NCI-H2029 (cell line): ENCODE measurements at regions not wholly inside any gene's neighbourhood (a gene's known extent, or its start where the extent isn't known, plus 50 kb on each side); places are given as distances from the start of the nearest gene placed in this dataset.

Experiments
- DNase-seq: peaks from one replicate; lab custom pipeline; 2025; lab: John Stamatoyannopoulos, UW

DNA sequence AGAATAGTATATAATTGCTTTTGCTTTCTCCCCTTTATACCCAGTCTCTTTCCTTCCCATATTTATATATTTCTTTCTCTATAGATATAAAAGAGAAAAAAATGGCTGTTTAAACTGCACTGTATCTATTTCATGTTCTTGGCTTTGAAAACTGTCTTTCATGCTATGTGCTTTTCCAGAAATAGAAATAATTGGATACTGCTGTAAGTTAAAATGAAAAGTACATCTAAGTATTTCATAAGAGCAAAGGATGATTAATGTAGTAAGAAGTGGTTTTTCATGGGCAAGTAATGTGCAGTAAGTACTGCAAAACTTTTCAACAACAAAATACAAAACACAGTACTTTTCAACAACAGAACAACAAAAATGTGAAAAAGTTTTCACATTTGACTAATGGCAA, 237.9 kb downstream of the SNCA start:
- no peak for DNase-seq

DNA sequence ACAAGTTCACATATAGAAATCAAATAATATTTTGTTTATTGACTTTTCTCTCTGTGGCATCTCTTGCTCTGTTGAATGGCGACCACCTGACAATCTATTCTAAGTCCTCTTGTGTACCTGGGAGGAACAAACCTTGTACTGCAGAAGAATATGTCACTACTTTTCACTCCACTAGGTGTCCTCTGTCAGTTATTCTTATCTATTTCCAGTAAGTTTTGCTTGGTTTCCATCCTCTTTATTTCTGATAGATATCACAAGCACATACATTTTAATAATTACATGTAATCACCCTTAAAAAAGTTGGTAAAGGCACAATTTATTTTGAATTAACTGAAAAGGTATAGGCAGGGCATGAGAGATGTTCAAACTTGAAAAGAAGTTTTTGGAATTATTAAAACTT, 238.4 kb downstream of the SNCA start:
- DNase-seq = no peak

DNA sequence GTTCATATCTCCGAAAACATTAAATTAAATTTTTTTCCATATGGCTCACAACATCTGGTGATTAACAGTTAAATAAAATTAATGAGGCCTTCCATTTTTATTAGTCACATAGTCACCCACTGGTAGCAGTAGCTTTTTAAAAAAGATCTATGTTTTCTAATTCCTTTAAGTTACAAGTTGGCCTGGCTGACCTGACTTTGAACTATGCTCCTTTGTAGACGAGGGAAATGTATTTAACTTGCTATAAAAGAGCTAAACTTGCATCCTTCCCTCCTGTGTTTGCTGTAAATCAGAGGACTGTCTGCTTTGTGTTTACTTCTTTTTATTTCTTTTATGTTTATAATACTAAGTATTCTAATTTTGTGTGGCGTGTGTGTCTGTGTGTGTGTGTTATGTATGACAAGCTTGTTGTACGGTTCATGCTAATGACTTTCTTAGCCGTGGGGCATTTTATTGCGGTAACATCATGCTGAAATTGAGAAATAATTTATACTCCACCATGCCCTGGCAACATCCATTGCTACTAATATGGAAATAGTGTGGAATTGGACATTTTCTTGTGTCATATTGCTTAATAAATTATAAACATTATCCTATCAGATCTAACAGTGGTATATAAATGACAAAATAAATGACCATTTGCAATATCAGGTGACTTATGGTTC, 241.7 kb downstream of the SNCA start:
- no peak for DNase-seq

DNA sequence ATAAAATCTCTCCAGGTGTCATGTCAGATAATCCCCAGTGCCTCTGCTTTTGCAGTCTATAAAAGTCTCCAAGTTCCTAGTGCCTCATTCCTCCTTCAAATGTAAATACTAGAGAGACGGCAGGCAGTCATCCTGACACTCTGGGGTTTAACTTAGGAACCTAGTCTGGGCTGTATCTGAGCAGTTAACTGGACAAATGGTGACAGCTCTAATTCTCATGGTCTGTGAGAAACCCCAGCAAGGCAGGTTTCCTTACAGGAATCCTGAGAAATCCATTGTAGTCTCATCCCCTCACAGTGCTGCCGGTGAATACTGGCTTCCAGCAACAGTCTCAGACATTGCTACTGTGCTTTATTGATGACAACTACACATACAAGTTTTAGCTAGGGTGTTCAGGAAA, 246.8 kb downstream of the SNCA start:
- no peak for DNase-seq

DNA sequence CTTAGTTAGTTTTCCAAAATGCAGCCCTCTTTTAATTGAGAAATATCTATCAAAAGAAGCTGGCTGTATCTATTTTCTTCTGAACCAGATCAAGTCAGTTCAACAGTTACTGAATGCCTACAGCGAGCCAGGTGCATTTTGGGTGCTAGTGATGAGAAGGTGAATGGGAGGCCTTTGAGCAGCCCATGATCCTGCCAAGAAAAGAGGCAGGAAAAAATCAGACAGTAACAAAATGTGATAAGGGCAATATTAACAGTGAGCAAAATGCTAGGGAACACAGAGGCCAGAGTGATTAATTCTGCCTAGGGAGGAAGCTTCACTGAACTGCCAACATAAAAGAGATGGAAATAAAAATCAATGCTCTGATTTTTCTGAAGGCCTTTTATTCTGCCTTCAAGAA, 248.5 kb downstream of the SNCA start:
- no peak for DNase-seq

DNA sequence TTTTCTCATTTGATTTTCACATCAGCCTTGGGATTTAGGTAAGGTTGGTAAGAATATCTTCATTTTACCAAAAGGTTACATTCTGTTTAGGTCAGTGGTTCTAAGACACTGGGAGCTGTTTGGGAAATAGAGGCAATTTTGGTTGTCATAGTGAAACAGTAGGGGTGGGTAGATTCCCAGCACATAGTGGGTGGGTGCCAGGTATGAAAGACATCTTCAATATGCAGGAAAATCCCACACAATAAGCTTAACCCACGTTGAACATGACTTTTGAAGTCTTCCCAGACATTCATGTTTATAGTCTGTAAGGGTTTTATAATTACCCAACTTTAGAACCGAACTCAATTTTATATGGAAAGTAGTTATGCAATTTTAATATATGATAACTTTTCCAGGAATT, 249.6 kb downstream of the SNCA start:
- no peak for DNase-seq

DNA sequence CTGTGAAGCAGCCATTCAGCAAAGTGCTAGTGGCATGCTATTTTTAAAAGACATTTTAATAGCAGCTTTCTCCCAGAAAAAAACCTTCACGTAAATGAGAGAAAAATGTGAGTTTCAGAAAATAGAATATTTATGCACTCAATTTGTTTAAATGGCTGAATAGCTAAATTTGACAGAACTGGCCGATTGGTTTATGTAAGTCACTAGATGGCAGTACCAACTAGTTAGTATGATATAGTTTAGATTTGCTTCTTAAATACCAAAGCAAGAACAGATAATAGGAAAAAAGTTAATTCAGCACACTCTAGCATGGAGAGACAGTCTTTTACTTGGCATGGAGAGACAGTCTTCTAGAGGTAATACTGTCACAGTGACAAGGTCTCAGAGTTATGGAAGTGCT, 250.1 kb downstream of the SNCA start:
- no peak for DNase-seq

DNA sequence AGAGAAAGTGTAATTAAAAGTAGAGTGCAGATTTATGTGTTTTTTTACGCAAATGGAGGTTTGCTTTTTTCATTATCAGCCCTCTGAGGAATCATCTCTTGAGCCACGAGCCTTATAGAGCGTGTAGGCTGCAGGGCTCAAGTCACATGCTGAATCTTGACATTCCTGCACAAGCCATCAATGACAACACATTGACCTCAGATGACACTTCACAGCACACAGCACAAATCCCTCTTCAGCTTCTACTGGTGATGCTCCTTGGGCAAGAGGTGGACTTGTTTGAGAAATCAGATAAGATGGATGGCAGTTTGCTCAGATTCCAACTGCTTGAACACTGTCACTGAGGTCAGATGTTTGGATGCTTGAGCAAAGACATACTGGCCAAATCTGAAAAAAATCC, 250.6 kb downstream of the SNCA start:
- no peak for DNase-seq

DNA sequence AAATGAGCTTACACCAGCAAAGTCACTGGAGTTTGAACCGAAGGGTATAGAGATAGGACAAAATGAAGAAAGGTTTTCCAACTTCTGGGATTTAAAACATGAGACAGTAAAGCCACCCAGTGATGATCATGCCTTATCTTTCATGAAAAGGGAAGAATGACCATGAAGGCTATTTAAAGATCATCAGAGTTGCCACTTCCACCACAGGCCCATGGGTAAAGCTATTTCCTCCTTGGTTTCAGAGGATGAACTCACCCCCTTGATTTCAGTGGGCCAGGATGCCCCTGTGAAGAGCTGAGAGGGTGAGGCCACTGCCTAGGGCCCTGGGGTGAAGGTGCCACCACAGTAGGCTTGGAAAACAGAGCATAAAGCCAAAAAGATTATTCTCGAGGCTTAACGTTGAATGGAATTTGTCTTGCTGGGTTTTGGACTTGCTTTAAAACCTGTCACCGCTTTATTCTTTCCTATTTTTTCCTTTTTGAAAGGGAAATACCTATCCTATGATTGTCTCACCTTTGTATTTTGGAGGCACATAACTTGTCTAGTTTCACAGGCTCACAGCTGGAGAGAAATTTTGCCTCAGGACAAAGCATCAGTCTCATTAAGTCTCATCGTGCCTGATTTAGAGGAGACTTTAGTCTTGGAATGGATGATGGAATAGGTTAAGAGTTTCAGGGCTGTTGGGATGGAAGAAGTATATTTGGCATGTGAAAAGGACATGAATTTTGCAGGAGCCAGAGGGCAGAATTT, 254.0 kb downstream of the SNCA start:
- DNase-seq = no peak

DNA sequence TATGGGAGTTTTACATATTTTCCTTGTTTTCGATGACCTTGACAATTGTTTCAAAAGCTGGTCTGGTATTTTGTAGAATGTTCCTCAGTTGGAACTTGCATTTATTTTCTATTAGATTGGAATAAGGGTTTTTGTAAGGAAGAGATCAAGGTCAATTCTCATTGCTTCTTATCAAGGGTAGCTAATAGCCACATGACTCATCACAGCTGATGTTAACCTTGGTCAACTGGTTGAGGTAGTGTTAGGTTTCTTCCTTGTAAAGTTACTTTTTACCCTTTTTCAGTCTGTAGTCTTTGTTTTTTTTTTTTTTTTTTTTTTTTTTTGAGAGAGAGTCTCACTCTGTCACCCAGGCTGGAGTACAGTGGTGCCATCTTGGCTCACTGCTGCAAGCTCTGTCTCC, 257.2 kb downstream of the SNCA start:
- no peak for DNase-seq

DNA sequence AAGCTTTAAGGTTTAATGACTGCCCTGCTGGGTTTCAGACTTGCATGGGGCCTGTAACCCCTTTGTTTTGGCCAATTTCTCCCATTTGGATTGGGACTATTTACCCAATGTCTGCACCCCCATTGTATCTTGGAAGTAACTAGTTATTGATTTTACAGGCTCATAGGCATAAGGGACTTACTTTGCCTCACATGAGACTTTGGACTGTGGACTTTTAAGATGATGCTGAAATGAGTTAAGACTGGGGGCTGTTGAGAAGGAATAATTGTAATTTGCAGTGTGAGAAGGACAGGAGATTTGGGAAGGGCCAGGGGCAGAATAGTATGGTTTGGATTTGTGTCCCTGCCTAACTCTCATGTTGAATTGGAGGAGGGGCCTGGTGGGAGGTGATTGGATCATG, 260.7 kb downstream of the SNCA start:
- no peak for DNase-seq

DNA sequence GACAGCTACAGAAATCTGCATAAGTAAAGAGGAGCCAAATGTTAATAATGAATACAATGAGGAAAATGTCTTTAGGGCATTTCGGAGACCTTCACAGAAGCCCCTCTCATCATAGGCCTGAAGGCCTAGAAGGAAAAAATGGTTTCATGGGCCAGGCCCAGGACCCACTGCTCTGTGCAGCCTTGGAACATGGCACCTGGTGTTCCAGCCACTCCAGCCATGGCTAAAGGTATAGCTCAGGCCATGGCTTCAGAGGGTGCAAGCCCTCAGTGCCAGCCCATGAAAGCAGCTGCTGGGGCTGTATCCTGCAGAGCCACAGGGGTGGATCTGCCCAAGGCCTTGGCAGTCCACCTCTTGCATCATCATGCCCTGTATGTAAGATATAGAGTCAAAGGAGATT, 261.1 kb downstream of the SNCA start:
- no peak for DNase-seq

DNA sequence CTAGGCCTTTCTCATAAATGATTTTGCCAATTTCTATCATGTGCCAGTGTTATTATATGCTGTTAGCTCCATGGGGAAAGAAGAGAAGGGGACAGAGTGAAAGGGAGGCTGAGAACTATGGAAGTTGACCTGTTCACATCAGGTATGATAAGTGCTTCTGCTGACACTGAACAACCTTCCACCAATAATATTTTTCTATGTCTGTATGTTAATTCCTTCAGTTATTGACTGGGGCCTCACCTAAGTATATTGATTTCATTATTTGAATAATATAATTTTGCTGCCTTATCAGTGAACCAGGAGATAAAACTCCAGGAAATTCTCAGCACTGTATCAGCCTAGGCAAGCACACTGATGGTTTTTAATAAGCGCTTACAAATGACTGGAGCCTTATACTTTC, 262.8 kb downstream of the SNCA start:
- DNase-seq = no peak

DNA sequence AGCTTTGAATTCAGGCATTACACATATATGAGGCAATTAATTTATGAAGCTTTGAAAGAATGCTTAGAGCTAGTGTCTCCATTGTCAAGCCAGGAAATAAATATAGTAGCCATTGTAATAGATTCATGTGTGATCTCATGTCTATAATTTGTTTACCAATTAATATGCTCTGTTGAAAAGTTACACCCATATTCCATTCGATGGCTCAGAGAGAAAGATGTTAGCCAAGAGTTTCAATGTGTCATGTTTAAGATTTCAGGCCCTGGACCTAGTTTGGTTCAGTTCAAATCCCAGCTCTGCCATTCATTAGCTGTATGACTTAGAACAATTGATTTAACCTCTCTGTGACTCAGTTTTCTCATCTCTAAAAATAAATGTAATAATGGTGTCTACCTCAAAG, 263.3 kb downstream of the SNCA start:
- DNase-seq = no peak

DNA sequence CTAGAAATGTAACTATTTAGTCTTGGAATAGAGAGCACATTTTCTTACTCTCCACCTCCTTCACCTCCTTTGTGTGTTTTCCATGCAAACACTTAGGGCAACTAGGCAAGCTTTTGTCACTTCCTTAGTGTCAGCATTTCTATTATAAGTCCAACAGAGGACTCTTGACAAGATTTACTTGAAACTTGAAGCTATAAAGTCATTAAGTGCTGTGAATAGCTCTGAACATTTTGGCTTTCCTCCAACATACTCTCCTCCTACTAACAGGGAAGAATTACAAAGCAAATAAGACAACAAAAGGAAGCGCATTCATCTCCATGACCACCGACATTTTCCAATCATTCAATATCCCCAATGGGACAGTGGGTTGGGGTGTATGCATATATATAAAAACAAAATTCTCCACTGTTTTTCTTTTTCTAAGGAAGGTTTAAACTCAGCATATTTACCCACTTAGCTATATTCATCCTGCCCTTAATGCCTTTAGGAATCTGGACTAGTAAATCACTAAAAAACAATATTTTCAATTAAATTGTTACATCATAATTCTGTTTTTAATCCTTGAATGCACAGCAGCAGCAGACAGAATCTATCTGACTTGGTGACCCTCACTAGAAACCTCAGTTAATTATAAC, 264.6 kb downstream of the SNCA start:
- peak; percentile 85 for DNase-seq

DNA sequence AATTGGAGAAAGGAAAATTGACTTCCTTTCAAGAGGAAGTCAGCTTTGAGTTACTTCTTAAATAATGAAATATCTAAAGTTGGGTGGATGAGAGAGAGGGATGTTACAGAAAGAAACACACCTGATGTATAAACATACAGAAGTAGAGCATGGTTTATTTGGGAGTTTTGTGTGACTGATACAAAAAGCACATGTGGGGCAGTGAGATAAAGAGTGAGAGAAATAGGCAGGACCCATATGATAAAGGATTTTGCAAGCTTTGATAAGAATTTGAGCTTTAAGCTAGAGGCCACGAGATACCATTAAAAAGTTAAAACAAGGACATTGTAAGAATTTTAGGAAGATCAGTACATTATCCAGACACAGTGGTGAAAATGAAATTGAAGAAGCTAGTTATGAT, 263.3 kb upstream of the GPRIN3 start:
- no peak for DNase-seq

DNA sequence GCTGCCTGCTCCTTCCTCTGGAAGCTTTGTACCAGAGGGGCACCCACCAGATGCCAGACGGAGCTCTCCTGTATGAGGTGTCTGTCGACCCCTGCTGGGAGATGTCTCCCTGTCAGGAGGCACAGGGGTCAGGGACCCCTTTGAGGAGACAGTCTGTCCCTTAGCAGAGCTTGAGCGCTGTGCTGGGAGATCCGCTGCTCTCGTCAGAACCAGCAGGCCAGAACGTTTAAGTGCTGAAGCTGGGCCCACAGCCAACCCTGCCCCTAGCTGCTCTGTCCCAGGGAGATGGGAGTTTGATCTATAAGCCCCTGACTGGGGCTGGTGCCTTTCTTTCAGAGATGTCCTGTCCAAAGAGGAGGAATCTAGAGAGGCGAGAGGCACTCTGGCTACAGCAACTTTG, 260.3 kb upstream of the GPRIN3 start:
- no peak for DNase-seq

DNA sequence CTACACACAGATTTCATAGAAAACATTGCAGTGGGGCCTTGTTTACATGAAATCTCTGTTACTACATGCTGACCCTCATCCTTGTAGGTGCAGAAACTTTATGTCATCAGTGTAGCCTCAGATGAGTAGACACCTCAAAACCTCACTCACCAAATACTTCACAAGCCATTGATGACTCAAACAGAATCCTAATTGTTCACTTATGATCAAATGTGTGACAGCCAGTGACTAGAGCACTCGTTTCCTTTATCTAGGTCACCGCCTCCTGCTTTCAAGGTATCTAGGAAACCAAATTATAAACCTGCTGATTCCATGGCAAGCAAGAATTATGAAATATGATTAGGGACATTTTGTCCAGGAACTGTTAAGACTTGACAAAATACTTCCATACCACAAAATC, 255.8 kb upstream of the GPRIN3 start:
- no peak for DNase-seq

DNA sequence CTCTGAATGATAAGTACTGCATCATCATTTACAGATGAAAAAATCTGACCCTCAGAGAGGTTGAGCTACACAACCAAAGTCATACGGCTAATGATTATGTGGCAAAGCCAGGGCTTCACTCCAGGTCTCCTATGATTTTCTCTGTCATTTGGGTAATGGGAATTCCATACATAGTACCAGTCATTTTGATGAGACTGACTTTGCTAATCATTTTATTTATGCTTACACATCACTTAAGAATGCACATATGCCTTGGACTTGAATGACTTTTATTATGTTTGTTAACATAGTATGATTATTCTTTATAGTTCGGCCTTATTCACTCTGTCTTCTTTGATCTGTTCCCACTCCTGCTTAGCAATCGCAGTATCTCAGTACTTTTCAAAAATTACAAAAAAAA, 255.1 kb upstream of the GPRIN3 start:
- DNase-seq = no peak

DNA sequence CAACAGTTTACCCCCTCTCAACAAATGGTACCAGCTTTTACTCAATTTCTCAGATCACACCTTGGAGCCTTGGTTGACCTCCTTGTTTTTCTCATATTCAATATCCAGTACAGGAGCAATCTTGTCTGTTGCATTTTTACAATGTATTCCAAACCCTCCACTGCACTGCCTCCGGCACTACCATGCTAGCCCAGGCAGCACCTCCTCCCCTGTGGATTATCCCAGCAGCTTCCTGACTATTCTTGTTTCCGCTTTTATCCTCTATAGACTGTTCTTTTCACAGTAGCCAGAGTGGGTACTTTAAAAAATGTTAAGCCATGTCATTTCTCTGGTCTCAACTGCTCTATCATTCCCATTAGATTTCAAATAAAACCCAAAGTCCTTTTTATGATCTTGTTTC, 253.4 kb upstream of the GPRIN3 start:
- no peak for DNase-seq

DNA sequence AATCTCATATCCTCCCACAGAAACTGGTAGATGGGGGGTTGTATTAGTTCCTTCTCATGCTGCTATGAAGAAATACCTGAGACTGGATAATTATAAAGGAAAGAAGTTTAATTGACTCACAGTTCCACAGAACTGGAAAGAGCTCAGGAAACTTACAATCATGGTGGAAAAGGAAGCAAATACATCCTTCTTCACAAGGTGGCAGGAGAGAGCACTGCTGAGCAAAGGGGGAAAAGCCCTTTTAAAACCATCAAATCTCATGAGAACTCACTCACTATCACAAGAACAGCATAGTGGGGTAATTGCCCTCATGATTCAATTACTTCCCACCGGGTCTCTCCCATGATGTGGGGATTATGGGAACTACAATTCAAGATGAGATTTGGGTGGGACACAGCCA, 250.5 kb upstream of the GPRIN3 start:
- no peak for DNase-seq

DNA sequence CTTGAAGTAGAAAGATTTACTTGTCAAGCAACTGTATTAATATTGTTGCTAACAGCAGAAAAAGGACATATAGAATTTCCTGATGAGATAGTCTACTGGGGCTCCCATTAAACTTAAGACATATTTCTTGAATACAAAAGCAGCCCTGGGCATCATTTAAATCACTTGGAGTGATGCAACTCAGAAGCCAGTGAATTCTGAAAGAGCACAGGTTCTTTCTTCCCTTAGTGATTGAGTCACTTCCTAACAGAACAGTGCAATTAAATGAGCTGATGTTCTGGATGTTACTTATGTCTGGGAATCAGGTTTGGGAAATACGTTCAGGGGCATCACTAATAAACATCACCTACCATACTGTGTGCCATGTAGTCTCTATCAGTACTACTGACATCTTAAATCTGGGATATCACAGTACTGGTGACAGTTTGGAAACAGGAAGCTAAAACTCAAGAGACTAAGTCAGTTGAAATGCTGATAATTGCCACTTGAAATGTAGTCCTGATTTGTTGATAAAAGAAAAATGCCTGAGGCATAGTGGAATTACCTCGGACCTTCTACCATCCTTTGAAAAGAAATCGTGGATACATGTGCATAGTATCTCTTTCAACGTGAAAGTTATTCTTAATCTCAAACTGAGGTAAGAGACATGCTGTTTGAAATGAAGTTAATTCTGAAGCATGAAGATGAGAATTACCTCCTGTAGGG, 249.2 kb upstream of the GPRIN3 start:
- no peak for DNase-seq

DNA sequence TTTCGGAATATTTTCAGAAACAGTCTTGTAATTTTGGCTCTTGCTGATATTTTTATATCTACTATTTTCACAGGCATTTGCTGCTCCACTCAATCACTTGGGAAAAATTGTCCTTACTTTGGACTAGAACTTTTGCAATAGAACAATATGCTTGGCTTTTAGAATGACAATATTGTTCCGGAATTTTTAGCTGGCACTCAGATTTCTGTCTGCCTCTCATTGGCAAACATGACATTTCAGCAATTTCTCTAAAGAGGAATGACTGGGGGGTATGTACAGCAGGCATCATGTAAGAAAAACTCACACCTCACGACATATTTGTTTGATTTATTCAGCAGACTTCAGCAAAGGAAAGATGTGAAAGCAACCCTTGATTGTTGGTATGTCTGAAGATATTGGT, 243.6 kb upstream of the GPRIN3 start:
- DNase-seq = no peak
